Peyer's patch (tissue), 4 donors: ENCODE measurements at regions not wholly inside any gene's neighbourhood (a gene's known extent, or its start where the extent isn't known, plus 50 kb on each side); places are given as distances from the start of the nearest gene placed in this dataset.

Source experiments
- CTCF ChIP-seq, 6 experiments: fragments of 450-650 bp in 4 of 6; fragments of 200-600 bp in 2 of 6; sonication (generic) in 1 of 6; IDR thresholded peaks; one replicate each; pipeline ENCODE4 v1.5.1; 2017 to 2019; ENCODE audit warnings: antibody characterized with exemption in 6 of 6, mild to moderate bottlenecking in 3 of 6, moderate library complexity in 1 of 6
- POLR2A ChIP-seq, 2 donors: fragments of 450-650 bp; IDR thresholded peaks; one replicate each; pipeline ENCODE4 v1.5.1; 2017; ENCODE audit warnings: antibody characterized with exemption in 2 of 2, mild to moderate bottlenecking in 2 of 2, moderate library complexity in 2 of 2

GRCh38 chr2:221309892-221310583 lies 262.1 kb downstream of the EPHA4 start:
- TF ChIP-seq CTCF (IDR thresholded peaks at IDR 0.05), result no peak
- TF ChIP-seq POLR2A (IDR thresholded peaks at IDR 0.05), result no peak
